Stimulated activated CD8-positive, alpha-beta memory T cell treated with anti-CD3 and anti-CD28 coated beads, Interleukin-15, amount 100 ng/mL, for 24 hours (primary cell): ENCODE measurements at regions not wholly inside any gene's neighbourhood (a gene's known extent, or its start where the extent isn't known, plus 50 kb on each side); places are given as distances from the start of the nearest gene placed in this dataset.

Source experiments
- DNase-seq: peaks from one replicate; pipeline ENCODE4 v3.0.0-alpha.2; 2020; ENCODE audit warnings: low read depth

GRCh38 chr18:24885276-24885675 lies 424.8 kb downstream of the HRH4 start:
- no peak for DNase-seq

GRCh38 chr18:24894880-24895279 lies 434.4 kb downstream of the HRH4 start:
- no peak for DNase-seq

- no peak for DNase-seq
These were observed 437.0 kb downstream of the HRH4 start for GRCh38 chr18:24897461-24897860.

- DNase-seq = no peak
These were observed 441.7 kb downstream of the ZNF521 start for GRCh38 chr18:24910221-24910620.

GRCh38 chr18:24913507-24914170 lies 438.3 kb downstream of the ZNF521 start:
- no peak for DNase-seq

- DNase-seq = no peak
These were observed 437.8 kb downstream of the ZNF521 start for GRCh38 chr18:24914171-24914525.

GRCh38 chr18:24914685-24915084 lies 437.3 kb downstream of the ZNF521 start:
- DNase-seq = no peak

- DNase-seq = no peak
These were observed 436.4 kb downstream of the ZNF521 start for GRCh38 chr18:24915547-24915946.

GRCh38 chr18:24917767-24918166 lies 434.2 kb downstream of the ZNF521 start:
- no peak for DNase-seq

- DNase-seq = no peak
These were observed 433.7 kb downstream of the ZNF521 start for GRCh38 chr18:24918257-24918656.

- DNase-seq = no peak
These were observed 432.7 kb downstream of the ZNF521 start for GRCh38 chr18:24919181-24919797.

GRCh38 chr18:24922491-24922890 lies 429.5 kb downstream of the ZNF521 start:
- DNase-seq = no peak

GRCh38 chr18:24923138-24923537 lies 428.8 kb downstream of the ZNF521 start:
- DNase-seq = no peak

- DNase-seq = no peak
These were observed 427.8 kb downstream of the ZNF521 start for GRCh38 chr18:24924066-24924716.

- DNase-seq = no peak
These were observed 425.3 kb downstream of the ZNF521 start for GRCh38 chr18:24926649-24927048.

- DNase-seq = no peak
These were observed 423.6 kb downstream of the ZNF521 start for GRCh38 chr18:24928301-24928878.

GRCh38 chr18:24930478-24930877 lies 421.5 kb downstream of the ZNF521 start:
- no peak for DNase-seq

GRCh38 chr18:24930971-24931370 lies 421.0 kb downstream of the ZNF521 start:
- no peak for DNase-seq

- no peak for DNase-seq
These were observed 418.6 kb downstream of the ZNF521 start for GRCh38 chr18:24933345-24933744.

GRCh38 chr18:24934258-24934932 lies 417.6 kb downstream of the ZNF521 start:
- DNase-seq = no peak

GRCh38 chr18:24935008-24935407 lies 417.0 kb downstream of the ZNF521 start:
- no peak for DNase-seq

- no peak for DNase-seq
These were observed 416.1 kb downstream of the ZNF521 start for GRCh38 chr18:24935896-24936295.

GRCh38 chr18:24936691-24937090 lies 415.3 kb downstream of the ZNF521 start:
- no peak for DNase-seq
